ENCODE measurements at regions not wholly inside any gene's neighbourhood (a gene's known extent, or its start where the extent isn't known, plus 50 kb on each side); places are given as distances from the start of the nearest gene placed in this dataset.
"Not testable (repeated sequence)": the region's sequence is repeated elsewhere in the genome, so short reads cannot be mapped to it uniquely, and the experiment has no call there.

DNA sequence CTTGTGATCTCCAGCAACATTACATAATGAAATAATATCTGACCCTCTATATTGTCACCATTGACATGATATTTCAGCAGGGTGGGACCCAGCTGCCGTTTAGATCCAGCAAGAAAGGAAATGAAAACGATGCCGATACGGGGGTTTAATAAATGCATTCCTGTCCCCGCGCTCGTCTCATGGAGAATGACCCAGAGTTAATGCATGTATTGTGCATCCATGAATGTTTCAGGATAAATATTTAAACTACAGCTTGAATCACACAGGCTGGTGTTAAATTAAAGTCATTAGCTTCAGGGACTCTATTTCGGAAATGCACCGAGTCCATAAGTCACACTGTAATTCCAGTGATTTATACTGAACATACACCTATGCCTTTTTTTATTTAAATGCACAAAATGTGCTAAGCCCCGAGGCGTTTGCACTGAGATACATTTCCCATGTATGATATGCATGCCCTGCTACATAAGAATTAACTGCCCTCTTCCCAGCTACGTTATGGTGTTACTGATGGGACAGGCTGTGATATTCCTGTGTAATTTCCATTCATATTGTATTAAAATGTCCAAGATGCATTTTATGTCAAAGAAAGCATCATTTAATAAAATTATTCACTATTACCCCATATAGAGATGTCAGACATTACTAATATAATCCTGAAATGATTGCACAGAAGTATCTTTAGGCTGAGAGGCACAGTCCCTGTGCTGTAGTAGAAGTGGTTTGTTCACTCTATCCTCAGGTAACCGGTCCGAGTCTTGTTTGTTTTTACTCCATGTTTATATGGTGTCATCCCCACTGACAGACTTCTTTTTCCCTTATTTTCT lies 109.3 kb upstream of the ZNF516 start:
- DNase-seq: no peak

DNA sequence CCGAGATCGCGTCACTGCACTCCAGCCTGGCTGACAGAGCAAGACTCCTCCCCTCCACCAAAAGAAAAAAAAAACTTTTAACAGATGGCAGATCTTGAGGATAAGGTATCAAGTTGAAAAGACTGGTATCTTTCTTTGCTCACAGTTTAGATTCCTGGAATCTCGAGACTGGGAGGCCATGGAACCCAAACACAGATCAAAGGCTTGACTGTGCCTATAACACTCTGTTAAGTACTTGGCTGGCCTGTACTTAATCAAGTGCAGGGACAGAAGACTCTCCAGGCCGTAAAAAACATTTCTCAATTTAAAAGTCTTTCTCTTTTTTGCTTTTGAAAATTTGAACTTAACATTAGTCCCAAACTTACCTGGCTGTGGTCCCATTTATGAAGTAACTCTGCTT lies 107.1 kb upstream of the ZNF516 start:
- DNase-seq: no peak

DNA sequence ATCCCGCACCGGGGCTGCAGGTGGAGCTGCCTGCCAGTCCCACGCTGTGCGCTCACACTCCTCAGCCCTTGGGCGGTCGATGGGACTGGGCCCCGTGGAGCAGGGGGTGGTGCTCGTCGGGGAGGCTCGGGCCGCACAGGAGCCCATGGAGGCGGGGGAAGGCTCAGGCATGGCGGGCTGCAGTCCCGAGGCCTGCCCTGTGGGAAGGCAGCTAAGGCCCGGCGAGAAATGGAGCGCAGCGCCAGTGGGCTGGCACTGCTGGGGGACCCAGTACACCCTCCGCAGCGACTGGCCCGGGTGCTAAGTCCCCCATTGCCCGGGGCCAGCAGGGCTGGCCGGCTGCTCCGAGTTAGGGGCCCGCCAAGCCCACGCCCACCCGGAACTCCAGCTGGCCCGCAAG lies 105.0 kb upstream of the ZNF516 start:
- DNase-seq: not testable (repeated sequence)

DNA sequence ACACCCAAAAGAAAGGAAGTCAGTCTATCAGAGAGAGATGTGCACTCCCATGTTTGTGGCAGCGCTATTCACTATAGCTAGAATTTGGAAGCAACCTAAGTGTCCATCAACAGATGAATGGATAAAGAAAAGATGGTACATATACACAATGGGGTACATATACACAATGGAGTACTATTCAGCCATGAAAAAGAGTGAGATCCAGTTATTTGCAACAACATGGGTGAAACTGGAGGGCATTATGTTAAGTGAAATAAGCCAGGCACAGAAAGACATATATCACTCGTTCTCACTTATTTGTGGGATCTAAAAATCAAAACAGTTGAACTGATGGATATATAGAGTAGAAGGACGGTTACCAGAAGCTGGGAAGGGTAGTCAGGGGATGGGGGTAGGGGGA lies 99.9 kb upstream of the ZNF516 start:
- no peak for DNase-seq

DNA sequence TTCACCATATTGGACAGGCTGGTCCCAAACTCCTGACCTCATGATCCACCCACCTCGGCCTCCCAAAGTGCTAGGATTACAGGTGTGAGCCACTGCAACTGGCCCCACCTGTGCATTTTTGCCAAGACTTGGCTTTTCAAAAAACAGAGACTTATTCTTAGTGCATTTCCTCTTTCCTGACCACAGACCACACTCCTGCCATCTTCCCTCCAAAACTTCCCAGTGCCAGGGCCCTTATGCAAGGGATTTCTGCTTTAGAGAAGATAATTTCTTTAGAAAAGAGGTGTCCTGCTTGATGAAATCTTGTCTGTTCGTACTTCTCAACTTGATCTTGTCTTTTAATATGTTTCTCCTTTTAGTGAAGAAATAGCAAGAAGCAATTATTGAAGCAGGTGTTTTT lies 98.8 kb upstream of the ZNF516 start:
- DNase-seq: no peak

DNA sequence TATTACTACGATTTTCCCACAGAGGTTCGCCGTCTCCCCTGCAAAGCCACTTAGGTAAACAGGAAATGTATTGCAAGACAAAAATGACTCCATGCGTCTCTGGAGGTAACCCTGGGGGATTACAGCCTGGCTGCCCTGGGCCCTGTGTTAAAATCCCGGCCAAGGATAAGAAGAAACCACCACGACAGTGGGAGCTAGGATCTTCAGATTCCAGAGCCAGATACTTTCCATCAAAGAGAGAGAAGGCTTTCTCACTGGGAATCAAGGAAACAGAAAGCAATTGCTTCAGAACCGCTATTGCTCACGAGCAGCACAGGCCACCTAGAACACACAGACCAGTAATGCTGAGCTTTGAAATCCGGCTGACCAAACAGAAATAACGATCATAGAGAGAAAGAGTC lies 97.9 kb upstream of the ZNF516 start:
- no peak for DNase-seq

DNA sequence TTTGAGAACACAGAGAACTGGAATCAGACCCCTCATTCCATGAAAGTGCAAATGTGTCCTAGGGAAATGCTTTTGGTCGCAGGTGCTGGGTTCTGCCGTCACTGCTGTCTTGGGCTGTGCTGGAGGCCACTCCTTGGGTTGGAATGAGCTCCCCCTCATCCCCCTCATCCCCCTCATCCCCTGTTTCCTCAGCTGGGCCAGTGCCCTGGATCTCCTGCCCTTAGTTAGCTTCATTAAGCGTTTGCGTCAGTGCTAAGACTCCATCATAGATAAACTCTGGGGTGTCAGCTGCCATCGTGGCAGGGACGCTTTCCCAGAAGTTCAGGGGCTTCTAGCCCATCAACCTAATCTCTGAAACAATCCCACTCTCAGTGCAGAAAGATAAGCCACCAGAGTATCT lies 97.1 kb upstream of the ZNF516 start:
- DNase-seq: no peak

DNA sequence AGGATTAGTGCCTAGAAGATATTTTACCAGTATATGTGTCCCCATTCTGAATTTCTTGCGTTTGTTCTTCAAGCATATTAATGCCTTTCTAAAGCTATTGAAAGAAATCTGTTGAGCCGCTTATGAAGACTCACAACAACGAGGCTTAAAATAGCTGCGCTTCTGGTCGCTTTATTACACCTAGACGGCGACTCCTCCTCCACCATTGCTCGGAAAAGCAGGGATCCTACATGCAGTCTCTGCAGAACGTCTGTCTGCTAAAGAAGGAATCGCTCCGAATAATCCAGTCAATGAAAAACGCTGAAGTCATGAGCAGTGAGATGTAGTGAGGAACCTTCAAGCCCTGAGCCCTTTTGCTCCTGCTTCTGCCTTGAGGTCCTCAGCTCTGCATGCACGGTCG lies 94.8 kb upstream of the ZNF516 start:
- DNase-seq: no peak

DNA sequence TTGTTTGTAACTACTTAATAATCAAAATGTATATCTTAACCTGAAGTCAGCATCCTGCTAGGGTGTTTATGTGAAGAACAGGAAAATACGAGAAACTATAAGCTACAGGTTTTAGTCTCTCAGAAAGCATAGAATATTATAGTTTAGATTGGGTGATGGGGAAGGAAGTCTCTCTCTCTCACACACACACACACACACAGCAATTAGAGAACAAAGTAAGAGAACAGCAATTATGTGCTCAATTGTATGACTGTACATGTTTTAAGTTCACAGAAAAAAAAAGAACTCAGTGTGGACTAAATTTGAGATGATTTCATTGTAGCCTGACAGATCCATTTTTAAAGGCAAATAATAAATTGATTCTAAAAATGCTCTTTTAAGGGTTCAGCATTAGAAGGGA lies 94.3 kb upstream of the ZNF516 start:
- no peak for DNase-seq

DNA sequence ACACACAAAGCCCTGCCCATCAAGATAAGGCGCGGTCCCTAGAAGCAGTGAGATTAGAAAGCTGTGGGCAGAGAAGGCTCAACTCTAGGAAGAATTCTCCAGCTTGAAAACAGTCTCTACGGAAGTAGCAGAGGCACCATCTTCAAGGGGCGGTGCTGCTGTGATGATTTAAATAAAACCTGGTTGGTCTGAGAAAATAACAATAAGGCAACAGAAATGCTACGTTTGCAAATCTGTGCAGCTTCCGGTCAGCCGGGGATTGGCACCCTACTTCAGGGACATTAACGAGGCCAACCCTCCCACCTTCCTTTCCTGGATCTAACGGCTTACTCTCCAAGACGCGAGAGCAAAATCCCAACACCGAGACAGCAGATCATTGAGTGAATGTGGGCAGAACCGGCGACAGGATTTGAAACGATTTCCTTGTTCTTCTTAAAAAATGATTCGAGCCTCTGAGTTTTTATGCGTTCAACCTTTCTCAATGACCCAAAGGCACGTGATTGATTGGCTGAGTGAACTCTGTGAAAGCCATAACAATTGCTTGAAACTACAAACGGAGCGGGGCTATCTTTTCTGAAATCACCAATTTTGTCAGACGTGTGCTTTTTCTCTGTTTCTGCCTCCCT lies 93.7 kb upstream of the ZNF516 start:
- DNase-seq: no peak

DNA sequence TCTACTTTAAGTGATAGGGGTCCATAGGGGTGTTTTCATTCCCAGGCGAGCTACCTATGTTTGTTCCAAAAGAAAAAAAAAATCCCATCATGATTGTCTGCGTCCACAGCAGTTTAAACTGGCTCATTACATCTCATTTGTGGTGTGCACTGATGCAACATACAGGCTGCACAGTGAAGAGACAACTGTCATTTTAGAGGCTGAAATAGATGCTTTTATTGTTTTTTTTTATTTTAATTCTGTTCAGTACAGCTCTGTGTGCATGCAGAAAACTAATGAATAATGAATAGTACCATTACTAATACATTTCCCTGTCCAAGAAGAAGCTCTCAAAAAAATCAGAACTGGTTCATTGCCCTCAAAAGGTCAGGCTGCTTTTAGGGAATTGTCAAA lies 92.8 kb upstream of the ZNF516 start:
- DNase-seq: no peak

DNA sequence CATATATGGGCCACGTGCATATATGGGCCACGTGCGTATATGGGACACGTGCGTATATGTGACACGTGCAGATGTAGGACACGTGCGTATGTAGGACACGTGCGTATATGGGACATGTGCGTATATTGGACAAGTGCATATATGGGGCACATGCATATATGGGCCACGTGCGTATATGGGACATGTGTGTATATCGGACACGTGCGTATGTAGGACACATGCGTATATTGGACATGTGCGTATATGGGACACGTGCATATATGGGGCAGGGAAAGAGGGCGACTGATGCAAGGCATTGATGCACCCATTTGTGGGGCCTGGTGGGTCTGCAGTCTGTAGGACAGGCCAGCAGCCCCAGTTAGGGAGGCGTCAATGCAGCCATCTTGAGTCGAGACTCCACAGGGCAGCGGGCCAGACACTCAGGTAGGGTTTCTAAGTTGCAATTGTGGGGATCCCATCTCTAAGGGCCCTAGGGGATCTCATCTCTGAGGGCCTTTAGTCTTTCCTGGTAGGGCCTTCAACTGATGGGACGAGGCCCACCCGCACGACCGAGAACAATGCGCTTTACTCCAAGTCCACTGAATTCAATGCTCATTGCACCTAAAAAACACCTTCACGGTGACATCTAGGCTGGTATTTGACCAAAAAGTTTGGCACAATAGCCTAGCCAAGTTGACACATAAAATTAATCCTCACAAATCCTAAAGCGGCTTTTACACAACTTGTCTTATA lies 92.3 kb upstream of the ZNF516 start:
- DNase-seq: no peak

DNA sequence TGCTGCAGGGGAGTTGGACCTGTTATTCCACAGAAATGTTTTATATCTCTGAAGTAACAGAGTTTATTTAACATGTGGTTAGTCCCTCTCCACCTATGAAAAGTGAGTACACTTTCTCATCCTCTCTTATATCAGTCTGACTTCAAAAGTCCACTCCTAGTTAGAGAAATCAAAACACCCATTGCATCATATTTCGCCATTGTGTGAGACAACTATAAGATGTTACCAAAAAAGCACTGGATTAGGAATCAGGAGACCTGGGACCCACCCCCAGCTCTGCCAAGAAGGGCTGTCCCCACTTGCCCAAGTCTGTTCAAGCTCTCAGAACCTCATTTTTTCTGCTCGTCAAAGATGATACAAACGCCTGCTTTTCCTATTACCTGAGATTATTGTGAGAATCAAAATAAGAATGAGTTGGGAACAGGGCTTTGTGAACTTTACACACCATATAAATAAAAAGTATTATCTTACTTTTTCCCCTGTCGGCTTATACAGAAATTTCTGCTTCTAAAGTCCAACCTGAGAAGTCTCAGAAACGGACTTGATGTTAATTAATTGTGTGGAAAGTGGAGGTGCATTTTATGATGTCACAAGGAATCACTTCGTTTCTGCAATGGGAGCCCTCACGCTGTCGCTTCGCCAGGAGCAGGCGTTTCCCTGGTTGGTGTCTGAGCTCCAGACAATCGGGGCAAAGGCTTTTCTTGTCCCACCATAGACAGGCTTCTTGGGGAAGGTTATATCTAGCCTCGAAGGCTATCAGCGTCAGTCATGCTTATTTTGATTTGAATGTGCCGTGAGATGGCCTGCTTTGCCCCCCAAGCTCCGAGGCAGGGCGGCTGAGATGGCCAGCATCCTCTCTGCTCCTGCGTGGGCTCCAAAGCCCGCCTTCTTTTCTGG lies 89.6 kb upstream of the ZNF516 start:
- no peak for DNase-seq

DNA sequence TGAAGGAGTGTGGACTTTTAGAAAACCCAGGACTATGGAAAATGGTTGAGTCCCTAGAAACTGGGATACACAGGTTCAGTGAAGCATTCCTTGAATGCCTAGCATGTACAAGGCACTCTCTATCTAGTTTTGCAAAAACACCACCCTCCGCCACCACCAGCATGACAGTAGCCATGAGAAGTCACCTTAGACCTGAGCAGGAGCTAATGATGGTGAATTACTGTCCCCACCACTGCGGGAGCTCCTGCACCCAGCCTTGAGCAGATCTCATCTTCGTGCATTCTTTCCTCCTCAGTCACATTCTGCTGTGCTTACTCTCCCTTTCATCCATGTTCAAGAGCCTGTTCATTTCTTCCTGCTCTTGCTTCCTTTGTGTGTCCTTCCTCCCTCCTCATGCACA lies 86.2 kb upstream of the ZNF516 start:
- no peak for DNase-seq

DNA sequence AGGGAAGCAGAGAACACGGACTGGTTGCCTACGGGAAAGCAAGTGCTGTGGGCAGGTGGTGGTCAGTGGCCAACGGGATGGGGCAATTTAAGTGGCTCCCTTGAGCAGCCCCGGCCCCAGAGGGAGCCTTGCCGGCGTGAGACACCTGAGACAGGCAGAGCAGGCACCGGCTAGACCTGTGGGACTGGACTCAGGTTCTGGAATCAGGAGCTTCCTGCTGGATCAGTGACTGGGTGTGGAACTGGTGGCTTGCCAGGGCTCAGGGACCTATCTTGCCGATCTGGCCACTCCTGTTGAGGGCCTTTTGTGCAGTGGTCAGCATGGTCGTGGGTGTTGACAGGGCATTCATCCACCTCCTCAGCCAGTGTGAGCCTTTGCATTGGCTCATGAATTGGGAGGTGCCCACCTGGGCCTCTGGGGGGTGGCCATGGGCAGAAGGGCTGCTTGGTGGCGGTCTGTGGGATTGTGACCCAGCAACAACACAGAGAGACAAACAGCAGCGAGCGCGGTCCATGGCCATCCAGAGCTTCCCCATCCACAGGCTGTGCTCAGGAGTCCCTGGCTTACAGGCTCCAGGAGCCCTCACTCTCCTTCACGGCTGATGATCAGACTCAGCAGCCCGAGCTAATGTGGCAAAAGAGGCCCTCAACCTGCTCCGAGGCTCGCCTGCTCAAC lies 85.4 kb upstream of the ZNF516 start:
- DNase-seq: no peak

DNA sequence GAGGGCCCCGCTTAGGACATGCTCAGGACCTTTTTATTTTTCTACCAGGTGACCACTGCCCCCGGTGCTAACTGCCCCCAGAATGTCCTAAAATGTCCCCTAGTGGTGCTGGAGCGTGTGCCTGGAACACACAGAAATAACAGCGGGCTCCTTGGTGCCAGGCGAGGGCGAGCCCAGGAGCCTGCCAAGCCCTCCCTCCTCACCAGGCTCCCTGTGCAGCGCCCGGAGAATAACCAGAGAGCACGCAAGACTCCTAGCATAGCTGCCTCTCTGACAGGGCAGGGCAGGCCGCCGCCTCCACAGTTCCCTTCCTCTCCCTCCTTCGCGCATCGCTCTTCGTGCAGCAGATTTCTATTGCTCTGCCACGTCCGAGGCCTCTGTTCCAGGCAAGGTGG lies 84.3 kb upstream of the ZNF516 start:
- no peak for DNase-seq

DNA sequence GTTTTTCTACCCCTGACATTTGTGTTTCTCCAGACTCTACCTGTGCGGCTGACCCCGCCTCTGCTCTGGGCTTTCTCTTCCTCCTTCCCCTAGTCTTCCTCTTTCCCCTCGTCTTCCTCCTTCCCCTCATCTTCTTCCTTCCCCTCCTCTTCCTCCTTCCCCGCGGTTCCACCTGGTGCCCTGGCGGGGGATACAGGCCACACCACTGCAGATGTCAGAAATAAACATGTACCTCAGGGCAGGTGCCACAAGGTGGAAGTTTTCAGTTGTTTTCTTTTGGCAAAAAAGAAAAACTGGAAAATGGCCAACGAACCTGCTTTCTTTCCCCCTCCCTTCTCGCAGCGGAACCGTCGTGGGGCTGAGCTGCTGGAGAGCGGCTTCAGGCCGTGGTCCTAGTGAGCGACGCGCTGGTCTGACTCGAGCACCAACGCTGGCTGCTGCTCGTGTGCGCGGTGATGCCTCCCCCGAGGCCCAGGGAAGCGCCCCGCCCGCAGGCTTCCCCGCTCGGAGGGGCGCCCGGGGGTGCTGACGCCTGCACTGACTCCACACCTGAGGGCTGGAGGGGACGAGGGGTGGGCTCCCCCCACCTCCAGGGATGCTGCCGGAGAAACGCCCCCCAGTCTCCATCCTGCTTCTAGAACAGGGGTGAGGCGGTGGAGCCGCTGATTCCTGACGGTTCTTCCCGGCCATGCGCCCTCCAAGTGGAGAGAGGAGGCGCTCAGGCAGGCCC lies 83.7 kb upstream of the ZNF516 start:
- no peak for DNase-seq

DNA sequence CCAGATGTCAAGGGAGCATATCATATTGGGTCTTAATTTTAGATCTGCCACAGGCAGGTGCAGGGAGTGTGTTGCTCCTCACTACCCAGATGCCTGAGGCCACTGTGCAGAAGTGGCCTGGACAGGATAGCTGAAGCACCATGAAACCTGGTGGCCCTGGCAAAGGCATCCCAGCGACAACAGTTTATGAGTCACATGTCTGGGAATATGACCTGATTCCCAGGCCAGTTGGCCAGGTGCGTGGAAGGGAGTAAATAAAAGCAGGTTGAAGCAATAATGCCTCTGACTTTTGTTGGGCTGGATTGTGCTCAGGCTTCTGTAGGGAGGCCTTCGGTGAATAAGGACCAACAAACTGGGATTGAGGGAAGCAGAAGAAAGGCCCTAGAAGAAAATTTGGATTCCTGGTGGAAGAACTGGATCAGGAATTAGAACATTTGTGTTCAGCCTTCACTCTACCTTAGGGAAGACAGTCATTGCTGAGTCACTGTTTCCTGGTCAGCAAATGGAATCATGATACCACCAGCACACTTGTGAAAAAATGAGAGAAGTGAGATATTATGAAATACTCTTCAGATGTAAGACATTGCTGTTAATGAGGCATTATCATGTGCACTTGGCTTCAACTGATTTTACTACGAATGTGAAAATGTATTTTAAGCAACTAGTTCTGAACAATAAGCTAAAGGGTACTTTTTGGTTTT lies 78.4 kb upstream of the ZNF516 start:
- peak; percentile 65 for DNase-seq

DNA sequence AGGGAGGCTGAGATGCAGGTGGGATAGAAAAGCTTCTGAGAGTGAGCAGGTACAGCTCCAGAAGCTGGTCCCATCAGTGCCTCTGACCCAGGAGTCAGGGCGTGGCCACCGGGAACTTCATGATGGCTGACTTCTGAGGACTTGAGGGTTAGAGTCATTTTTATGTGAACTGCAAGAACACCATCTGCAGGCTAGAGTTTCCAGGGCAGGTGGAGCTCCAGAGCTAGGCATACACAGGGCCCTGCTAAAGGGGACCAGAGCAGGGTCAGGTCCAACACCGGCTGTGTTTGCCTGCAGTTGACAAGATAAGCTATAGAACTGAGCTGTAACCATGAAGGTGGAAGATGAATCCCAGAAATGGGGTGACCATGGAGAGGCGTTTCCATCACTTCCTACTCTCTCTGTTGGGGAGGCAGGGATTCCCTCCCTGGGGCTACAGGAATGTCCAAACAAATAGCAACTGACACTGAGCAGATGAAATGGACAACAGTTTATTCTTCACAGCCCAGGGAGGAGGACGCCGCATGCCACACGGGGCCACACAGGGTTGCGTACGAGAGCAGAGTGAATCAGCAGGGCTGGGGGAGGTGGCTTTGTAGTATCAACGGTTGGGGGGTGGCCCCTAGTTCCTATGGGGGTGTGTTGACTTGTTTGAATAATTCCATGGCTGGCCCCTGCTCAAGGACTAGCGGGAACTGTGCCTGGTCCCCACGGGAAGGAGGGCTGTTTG lies 77.6 kb upstream of the ZNF516 start:
- DNase-seq: no peak

DNA sequence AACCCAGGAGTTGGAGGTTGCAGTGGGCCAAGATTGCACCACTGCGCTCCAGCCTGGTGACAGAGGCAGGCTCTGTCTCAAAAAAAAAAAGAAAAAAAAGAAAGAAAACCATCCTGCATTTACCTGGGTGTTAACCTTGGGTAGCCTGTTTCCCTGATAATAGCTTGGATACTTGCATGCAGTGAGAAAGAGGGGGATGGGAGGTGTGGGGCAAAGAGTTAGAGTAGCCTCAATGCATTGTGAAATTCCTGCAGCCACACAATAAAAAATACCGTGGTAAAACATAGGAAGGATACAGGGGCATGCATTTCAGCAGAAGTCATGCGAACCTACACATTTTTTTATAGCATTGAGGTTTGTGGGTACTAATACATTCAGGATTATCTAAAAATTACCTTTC lies 76.6 kb upstream of the ZNF516 start:
- DNase-seq: no peak
